ENCODE measurements at regions not wholly inside any gene's neighbourhood (a gene's known extent, or its start where the extent isn't known, plus 50 kb on each side); places are given as distances from the start of the nearest gene placed in this dataset.
"Not testable (repeated sequence)": the region's sequence is repeated elsewhere in the genome, so short reads cannot be mapped to it uniquely, and the experiment has no call there.

GRCh38 chr2:7094231-7094741 lies 177.1 kb downstream of the RNF144A start:
- ChIA-PET CTCF (interaction anchor here (2.0 kb wide), 1 partner anchor 10 kb away, joined by 7 read pairs; no protein-coding TSS in a partner anchor), POLR2A (no interaction called here)
- no peak for TF ChIP-seq CTCF (IDR thresholded peaks at IDR 0.05; ENCODE audit: control extremely low read depth, extremely low read depth, low read depth, missing control alignments)
- DNase-seq (ENCODE audit: extremely low spot score), result no peak

GRCh38 chr2:7096726-7097352 lies 179.6 kb downstream of the RNF144A start:
- POLR2A ChIA-PET, result no interaction called here
- no peak for DNase-seq (ENCODE audit: extremely low spot score)

GRCh38 chr2:7097353-7097895 lies 180.2 kb downstream of the RNF144A start:
- peak; percentile 82 for DNase-seq (ENCODE audit: extremely low spot score)
- POLR2A ChIA-PET, result no interaction called here
- TF ChIP-seq CTCF (IDR thresholded peaks at IDR 0.05; ENCODE audit: control extremely low read depth, extremely low read depth, low read depth, missing control alignments), result peak; percentile 100
- CTCF ChIA-PET, result interaction anchor here (0.7 to 2.9 kb wide), 18 partner anchors 8 to 1764 kb away, joined by 3 to 15 read pairs (median 4); no protein-coding TSS in a partner anchor

More at GRCh38 chr2:7096726-7097352, 179.6 kb downstream of the RNF144A start:
- CTCF ChIA-PET, result interaction anchor here (0.7 to 2.9 kb wide), 16 partner anchors 7 to 1765 kb away, joined by 3 to 15 read pairs (median 6); no protein-coding TSS in a partner anchor
- no peak for TF ChIP-seq CTCF (IDR thresholded peaks at IDR 0.05; ENCODE audit: control extremely low read depth, extremely low read depth, low read depth, missing control alignments)

- CTCF ChIA-PET, result interaction anchor here (1.0 kb wide), 2 partner anchors 10 to 573 kb away, joined by 3 read pairs; no protein-coding TSS in a partner anchor
- POLR2A ChIA-PET, result no interaction called here
- no peak for TF ChIP-seq CTCF (IDR thresholded peaks at IDR 0.05; ENCODE audit: control extremely low read depth, extremely low read depth, low read depth, missing control alignments)
- DNase-seq (ENCODE audit: extremely low spot score), result no peak
Measured at GRCh38 chr2:7098816-7099215, 181.6 kb downstream of the RNF144A start.

GRCh38 chr2:7099687-7100086 lies 182.5 kb downstream of the RNF144A start:
- CTCF ChIA-PET, result interaction anchor here (1.0 kb wide), 2 partner anchors 9 to 572 kb away, joined by 3 read pairs; no protein-coding TSS in a partner anchor
- POLR2A ChIA-PET; DNase-seq (ENCODE audit: extremely low spot score): not testable (repeated sequence)

GRCh38 chr2:7102826-7103225 lies 185.6 kb downstream of the RNF144A start:
- ChIA-PET CTCF (interaction anchor here (1.2 to 1.9 kb wide), 2 partner anchors 7 to 569 kb away, joined by 3 to 7 read pairs; no protein-coding TSS in a partner anchor), POLR2A (no interaction called here)
- TF ChIP-seq CTCF (IDR thresholded peaks at IDR 0.05; ENCODE audit: control extremely low read depth, extremely low read depth, low read depth, missing control alignments), result no peak

More at GRCh38 chr2:7102826-7103225, 185.6 kb downstream of the RNF144A start:
- no peak for DNase-seq (ENCODE audit: extremely low spot score)
